HepG2 (cell line): ENCODE measurements at regions not wholly inside any gene's neighbourhood (a gene's known extent, or its start where the extent isn't known, plus 50 kb on each side); places are given as distances from the start of the nearest gene placed in this dataset.
A peak's percentile ranks its signal among the peaks of the same experiment; 100 is the strongest.

Experiments used
- ATAC-seq: fragments of 200-7000 bp; cut with Tn5 transposase; 3 replicates; pipeline ENCODE4 v1.9.1; 2020; ENCODE audit warnings: mild to moderate bottlenecking, moderate library complexity
- BruUV-seq: library from RNA; stranded (reverse); fragments of 400-500 nt; replicated peaks from 2 replicates; lab custom pipeline; 2021; lab: Mats Ljungman, UMichigan
- CTCF ChIA-PET: fragments of 300-600 bp; formaldehyde crosslinking; extraction: SDS; loops from one replicate; lab custom pipeline; 2021; ENCODE audit warnings: low total read pairs, inconsistent platforms, low intra/inter-chr PET ratio; lab: Yijun Ruan, JAX
- POLR2A ChIA-PET: fragments of 350-600 bp; sonication (Branson Sonifier 250); formaldehyde crosslinking; loops from one replicate; lab custom pipeline; 2020; ENCODE audit warnings: antibody characterized with exemption, inconsistent platforms; lab: Yijun Ruan, JAX
- DNase-seq: peaks from one replicate; pipeline ENCODE4 v3.0.0-alpha.2; 2015; ENCODE audit warnings: low spot score
- FAIRE-seq: peaks from 3 replicates; lab custom pipeline; 2011; peaks lifted over from hg19 to GRCh38; lab: Jason Lieb, UNC
- H2AFZ ChIP-seq: one replicate; pipeline ENCODE4 v1.6.1; 2011; ENCODE audit warnings: low read length, inconsistent platforms
- H3K27ac ChIP-seq: fragments of 300-600 bp; 3 replicates; pipeline ENCODE4 v1.8.0; 2011; ENCODE audit warnings: mixed run types, mild to moderate bottlenecking, mixed read lengths, low read length, inconsistent platforms; ENCODE audit not compliant: insufficient read depth; ENCODE audit errors: extremely low read length
- H3K27me3 ChIP-seq, 2 experiments: fragments of 200-600 bp in 1 of 2; 2 replicates in 1 of 2; 3 replicates in 1 of 2; pipeline versions ENCODE4 v1.6.0 to v1.8.0; 2011; ENCODE audit warnings: low read length in 2 of 2, mild to moderate bottlenecking in 2 of 2, moderate library complexity in 2 of 2, inconsistent platforms in 1 of 2; ENCODE audit not compliant: insufficient read depth in 2 of 2, control insufficient read depth in 1 of 2
- H3K36me3 ChIP-seq, 2 experiments: fragments of 200-600 bp in 1 of 2; replicated peaks in 1 of 2; 2 replicates in 1 of 2; 3 replicates in 1 of 2; pipeline versions ENCODE4 v1.5.1 to v1.8.0; 2011; ENCODE audit warnings: low read length in 2 of 2, inconsistent platforms in 1 of 2; ENCODE audit not compliant: insufficient read depth in 2 of 2, control insufficient read depth in 1 of 2
- H3K4me1 ChIP-seq: 2 replicates; pipeline ENCODE4 v1.5.1; 2012; ENCODE audit warnings: low read length, inconsistent platforms; ENCODE audit not compliant: insufficient read depth
- H3K4me2 ChIP-seq: 2 replicates; pipeline ENCODE4 v1.6.0; 2011; ENCODE audit warnings: low read depth, low read length, inconsistent platforms
- H3K4me3 ChIP-seq, 3 experiments: fragments of 200-600 bp in 1 of 3; sonication (generic), shearing (Covaris generic) in 1 of 3; replicated peaks in 1 of 3; 2 replicates each; pipeline ENCODE4 v1.5.1; 2011 to 2016; ENCODE audit warnings: low read length in 3 of 3, inconsistent platforms in 2 of 3, low read depth in 2 of 3, mild to moderate bottlenecking in 2 of 3, control low read depth in 1 of 3, mixed read lengths in 1 of 3; ENCODE audit not compliant: insufficient read depth in 1 of 3
- H3K79me2 ChIP-seq: one replicate; pipeline ENCODE4 v1.6.1; 2011; ENCODE audit warnings: low read length, inconsistent platforms; ENCODE audit not compliant: insufficient read depth
- H3K9ac ChIP-seq: 2 replicates; pipeline ENCODE4 v1.6.0; 2011; ENCODE audit warnings: mild to moderate bottlenecking, low read depth, low read length, inconsistent platforms; ENCODE audit not compliant: insufficient read depth
- H3K9me3 ChIP-seq: 2 replicates; pipeline ENCODE4 v1.5.1; 2012; ENCODE audit warnings: mild to moderate bottlenecking, low read length
- H4K20me1 ChIP-seq: 2 replicates; pipeline ENCODE4 v1.6.0; 2011; ENCODE audit warnings: inconsistent platforms, mild to moderate bottlenecking, low read length, moderate library complexity; ENCODE audit not compliant: insufficient read depth
- CBX1 ChIP-seq: IDR thresholded peaks from one replicate; pipeline ENCODE4 v1.6.1; 2016; ENCODE audit warnings: antibody characterized with exemption, low read depth
- EED ChIP-seq: sonication (generic); formaldehyde crosslinking; IDR thresholded peaks from 2 replicates; pipeline ENCODE4 v1.5.0; 2020; ENCODE audit warnings: mild to moderate bottlenecking, missing genetic modification reagents
- MXD4 ChIP-seq: IDR thresholded peaks from 2 replicates; pipeline ENCODE4 v1.6.1; 2016; ENCODE audit warnings: mild to moderate bottlenecking, missing biosample characterization, missing genetic modification reagents
- MYC ChIP-seq: sonication (generic); formaldehyde crosslinking; IDR thresholded peaks from 2 replicates; pipeline ENCODE4 v1.9.0; 2021; ENCODE audit warnings: missing genetic modification reagents, borderline replicate concordance
- NFYC ChIP-seq: IDR thresholded peaks from 2 replicates; pipeline ENCODE4 v1.6.1; 2016; ENCODE audit warnings: missing genetic modification reagents, missing compliant biosample characterization
- RARG ChIP-seq: sonication (generic); formaldehyde crosslinking; IDR thresholded peaks from 2 replicates; pipeline ENCODE4 v1.4.0; 2020; ENCODE audit warnings: low read depth, mild to moderate bottlenecking, missing genetic modification reagents
- SRSF4 ChIP-seq: fragments of 200-400 bp; formaldehyde crosslinking; IDR thresholded peaks from one replicate; pipeline ENCODE4 v1.6.1; 2018; ENCODE audit warnings: mild to moderate bottlenecking, low read depth, low read length, moderate library complexity; ENCODE audit not compliant: poor library complexity, severe bottlenecking
- ZNF232 ChIP-seq: sonication (generic); formaldehyde crosslinking; IDR thresholded peaks from 2 replicates; pipeline ENCODE4 v1.4.0; 2020; ENCODE audit warnings: missing genetic modification reagents, borderline replicate concordance
- ZNF263 ChIP-seq: sonication (generic); formaldehyde crosslinking; IDR thresholded peaks from 2 replicates; pipeline ENCODE4 v1.4.0; 2020; ENCODE audit warnings: missing genetic modification reagents
- ZNF644 ChIP-seq: IDR thresholded peaks from 2 replicates; pipeline ENCODE4 v1.6.1; 2016; ENCODE audit warnings: low read depth
- WGBS: methylation state at CpG from one replicate; pipeline ENCODE4 v1.1.6; 2017; ENCODE audit warnings: low lambda C conversion rate; 5-methylcytosine and 5-hydroxymethylcytosine counted together
- in situ Hi-C: cut with HindIII; loops from 2 replicates; pipeline ENCODE4 v1.10.0; 2017; ENCODE audit warnings: low pct_unique_long_range_greater_than_20kb; ENCODE audit not compliant: extremely low pct_ligation_motif_present
- intact Hi-C: fragments of 100-400 bp; cut with micrococcal nuclease; formaldehyde crosslinking; loops from one replicate; pipeline ENCODE4 v1.10.0; 2022; ENCODE audit not compliant: unreplicated experiment

DNA sequence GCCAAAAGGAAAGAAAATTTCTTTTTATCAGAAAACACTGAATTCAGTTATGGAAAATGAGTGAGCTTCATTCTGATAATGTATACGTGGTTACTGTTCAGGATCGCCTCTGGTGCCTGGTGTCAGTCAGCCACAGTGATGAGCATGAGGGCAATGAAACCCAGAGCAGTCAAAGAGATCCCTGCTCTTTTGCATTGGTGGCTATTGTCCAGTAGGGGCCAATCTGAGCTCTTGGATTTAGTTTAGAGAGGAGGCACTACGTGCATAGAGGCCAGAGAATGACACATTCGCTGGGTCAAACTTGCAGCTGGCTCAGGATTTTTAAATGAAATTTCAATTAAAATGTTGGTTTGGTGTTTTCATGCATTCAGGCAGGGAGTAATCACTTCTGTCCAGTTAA, 522.9 kb downstream of the TMEM182 start:
- H3K4me1 ChIP-seq: no peaks in the 10 kb centered on the region
- 3% methylated on average over 4 of the region's 4 CpGs for WGBS
- no peaks in the 10 kb centered on the region for H3K9me3 ChIP-seq
- ATAC-seq (peak; percentile 64; the same call in 2 of the 3 replicates), FAIRE-seq (no peak), DNase-seq (no peak)
- H4K20me1 ChIP-seq: no peaks in the 10 kb centered on the region
- TF ChIP-seq EED (CRISPR knock-in tag) (no peak), MYC (CRISPR knock-in tag) (no peak), NFYC (CRISPR knock-in tag) (no peak), SRSF4 (no peak), ZNF232 (CRISPR knock-in tag) (no peak), CBX1 (no peak), ZNF644 (CRISPR knock-in tag) (no peak), ZNF263 (no peak), RARG (CRISPR knock-in tag) (no peak), MXD4 (no peak)
- intact Hi-C loops: no loop called here
- no peak overlapping the region for H3K4me3 ChIP-seq
- CTCF ChIA-PET: no interaction called here
- POLR2A ChIA-PET: no interaction called here
- BruUV-seq: no TSS peak
- in situ Hi-C loops: no loop called here
- H3K27me3 ChIP-seq: 0 out of 5 replicates have a peak, but pooled peaks cover 0 to 4% of the 10 kb centered on the region in 2 experiments
- H3K27ac ChIP-seq: no peak overlapping the region
- no peaks in the 10 kb centered on the region for H3K36me3 ChIP-seq
- no peak overlapping the region for H2AFZ ChIP-seq
- no peak overlapping the region for H3K4me2 ChIP-seq
- H3K79me2 ChIP-seq: no peaks in the 10 kb centered on the region
- H3K9ac ChIP-seq: no peak overlapping the region

DNA sequence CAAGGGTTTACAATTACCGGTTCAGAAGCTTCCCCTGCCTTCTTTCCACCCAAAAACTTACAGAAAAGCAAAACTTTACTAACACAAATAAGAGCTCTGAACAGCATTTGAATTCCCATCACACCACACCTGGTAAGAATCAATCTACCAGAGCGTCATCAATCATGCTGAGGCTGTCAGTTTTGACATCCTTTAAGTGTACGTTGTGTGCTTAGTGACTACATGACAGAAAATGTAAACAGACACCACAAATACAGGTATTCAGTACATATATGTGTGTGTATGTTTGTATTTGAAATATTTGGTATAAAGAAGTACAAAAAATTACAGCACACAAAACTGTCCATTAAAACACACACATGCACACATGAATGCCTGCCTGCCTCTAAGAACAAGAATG, 523.5 kb downstream of the TMEM182 start:
- POLR2A ChIA-PET: no interaction called here
- Histone ChIP-seq H3K27me3 (0 out of 5 replicates have a peak, but pooled peaks cover 0 to 4% of the 10 kb centered on the region in 2 experiments), H3K9ac (no peak overlapping the region), H4K20me1 (no peaks in the 10 kb centered on the region), H3K79me2 (no peaks in the 10 kb centered on the region), H3K27ac (no peak overlapping the region), H3K4me1 (no peaks in the 10 kb centered on the region), H2AFZ (no peak overlapping the region), H3K4me2 (no peak overlapping the region), H3K36me3 (no peaks in the 10 kb centered on the region), H3K4me3 (no peak overlapping the region), H3K9me3 (no peaks in the 10 kb centered on the region)
- intact Hi-C loops (no loop called here), in situ Hi-C loops (no loop called here)
- BruUV-seq: no TSS peak
- CTCF ChIA-PET: no interaction called here
- DNase-seq (no peak), ATAC-seq (no peak), FAIRE-seq (no peak)
- 1% methylated on average over 3 of the region's 3 CpGs for WGBS
- TF ChIP-seq EED (CRISPR knock-in tag): no peak
